HL-60/S4 treated with retinoic acid at 250 ng/mL for 4 days and 3 days (cell line): ENCODE measurements at regions not wholly inside any gene's neighbourhood (a gene's known extent, or its start where the extent isn't known, plus 50 kb on each side); places are given as distances from the start of the nearest gene placed in this dataset.

Source experiments
- in situ Hi-C: fragments of 300-500 bp; cut with MboI; formaldehyde crosslinking; loops from 2 replicates; pipeline ENCODE4 v1.7.0; 2022; ENCODE audit warnings: low sequenced_read_pairs

DNA sequence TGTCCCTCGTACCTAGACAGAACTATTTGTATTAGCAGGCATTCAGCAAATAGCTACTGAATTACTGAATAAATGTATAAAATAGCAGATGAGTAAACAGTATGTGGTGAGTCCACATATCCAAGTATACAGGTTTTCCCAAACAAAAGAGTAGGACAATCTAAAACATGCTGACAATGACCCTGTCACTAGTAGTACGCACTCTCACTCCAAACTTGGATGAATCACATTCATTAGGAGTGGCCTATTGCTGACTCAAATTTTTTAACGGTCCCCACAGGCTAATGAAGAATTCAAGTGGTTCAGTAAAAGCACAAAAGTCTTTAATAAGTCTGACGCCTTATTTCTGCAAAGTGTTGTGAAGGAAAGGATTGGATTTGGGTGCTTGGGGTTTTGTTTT is 449.3 kb upstream of the THBS1 start:
- in situ Hi-C loops, result no loop called here

DNA sequence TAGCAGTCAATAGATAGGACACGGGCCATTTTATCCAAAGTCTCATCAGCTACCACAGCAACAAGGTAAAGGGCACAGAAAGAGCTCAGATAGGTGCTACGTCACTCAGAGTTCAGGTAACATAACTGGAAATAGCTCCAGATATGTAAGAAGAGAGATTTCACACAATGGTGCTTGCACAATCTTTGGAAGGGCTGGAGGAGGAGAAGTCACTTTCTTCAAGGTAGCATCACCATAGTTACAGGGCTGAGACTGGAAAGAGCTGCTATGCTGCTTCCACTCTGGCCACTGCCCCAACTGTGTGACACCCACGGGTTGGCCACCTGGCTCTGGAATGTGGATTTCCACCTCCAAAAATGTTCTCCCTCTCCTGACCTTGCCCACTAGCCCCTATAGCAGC is 448.8 kb upstream of the THBS1 start:
- in situ Hi-C loops, result no loop called here

DNA sequence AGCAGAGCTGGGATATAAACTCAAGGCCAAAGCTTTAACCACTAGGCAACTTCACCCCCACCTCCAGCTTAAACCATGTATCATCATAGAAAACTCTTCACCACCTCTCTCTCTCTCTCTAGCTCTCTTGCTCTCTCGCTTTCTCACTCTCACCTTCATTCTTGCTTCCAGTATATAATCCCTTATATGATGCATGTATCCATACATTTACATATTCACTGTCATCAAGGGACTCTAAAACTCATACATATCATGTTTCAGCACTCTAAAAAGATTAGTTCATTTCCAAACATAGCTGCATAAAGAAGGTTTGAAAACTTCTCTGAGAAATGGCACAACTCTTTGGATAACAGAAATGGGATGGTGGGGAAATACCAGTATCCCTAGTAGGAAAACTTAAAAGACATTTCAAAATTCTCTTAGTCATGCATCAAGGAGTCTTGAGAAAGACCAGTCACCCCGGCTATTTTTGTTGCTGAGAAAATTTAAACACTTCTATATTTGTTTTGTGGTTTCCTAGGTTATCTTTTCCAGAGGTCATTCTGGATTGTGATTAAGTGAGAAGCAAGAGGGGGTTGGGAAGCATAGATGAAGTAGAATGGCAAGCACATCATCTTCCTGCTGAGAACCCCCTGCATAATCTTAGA is 447.8 kb upstream of the THBS1 start:
- in situ Hi-C loops, result no loop called here

DNA sequence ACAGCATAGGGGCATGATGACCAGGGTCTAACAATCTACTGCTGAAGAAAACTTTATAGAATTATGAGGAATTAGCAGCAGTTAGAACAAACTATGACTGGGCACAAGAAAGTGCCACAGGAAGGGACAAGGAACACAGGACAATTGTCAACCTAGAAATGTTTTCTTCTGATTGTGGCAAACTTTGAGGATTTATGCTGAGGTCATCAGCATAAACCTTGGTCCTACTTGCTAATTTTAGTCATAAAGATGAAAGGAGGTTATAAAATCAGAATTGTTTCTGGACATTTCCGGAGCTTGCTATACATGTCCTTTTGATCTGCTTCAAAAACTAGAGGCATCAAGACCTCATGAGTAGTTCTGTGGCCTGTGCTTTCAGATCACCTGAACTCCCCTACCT is 446.6 kb upstream of the THBS1 start:
- in situ Hi-C loops, result no loop called here

DNA sequence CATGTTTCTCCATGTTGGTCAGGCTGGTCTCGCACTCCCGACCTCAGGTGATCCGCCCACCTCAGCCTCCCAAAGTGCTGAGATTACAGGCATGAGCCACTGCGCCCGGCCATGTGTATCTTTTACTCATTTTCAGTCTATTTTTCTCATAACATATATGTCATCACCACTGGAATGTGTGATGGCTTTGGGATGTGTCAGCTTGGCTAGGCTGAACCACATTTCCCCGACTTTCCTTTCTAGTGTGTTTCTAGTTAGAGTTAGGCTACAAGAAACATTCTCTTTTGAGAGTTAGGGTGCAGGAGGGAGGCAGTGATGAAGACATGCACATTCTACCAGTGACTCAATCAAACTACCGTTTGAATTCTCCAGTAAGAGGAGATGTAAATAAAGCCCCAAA is 444.9 kb upstream of the THBS1 start:
- in situ Hi-C loops, result no loop called here

DNA sequence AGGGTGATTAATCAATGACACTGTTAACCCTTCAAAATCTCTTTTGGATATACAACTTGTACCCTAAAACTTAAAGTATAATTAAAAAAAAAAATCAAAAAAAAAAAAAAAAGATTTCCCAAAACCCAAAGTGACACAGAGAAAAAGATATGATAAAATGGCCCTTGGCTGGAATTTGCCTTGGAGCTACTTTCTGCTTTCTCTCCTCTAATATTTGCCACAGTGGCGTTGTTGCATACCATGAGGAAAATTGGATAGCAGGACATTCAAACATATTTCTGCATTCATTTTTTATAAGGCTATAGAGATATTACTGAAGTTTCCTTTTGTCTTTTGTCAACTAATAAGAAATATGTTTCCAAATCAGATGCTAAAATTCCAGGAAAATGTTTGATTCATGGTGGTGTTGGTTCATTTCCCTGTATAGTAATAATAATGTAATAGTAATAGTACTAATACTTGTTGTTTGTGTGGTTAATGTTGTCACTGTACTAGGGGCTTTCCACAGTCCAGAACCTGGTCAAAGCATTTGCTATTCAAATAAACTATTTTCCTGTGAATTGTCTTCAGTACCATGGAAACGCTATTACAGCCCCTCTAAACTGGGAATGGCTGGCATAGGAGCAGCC is 441.3 kb upstream of the THBS1 start:
- in situ Hi-C loops, result no loop called here

DNA sequence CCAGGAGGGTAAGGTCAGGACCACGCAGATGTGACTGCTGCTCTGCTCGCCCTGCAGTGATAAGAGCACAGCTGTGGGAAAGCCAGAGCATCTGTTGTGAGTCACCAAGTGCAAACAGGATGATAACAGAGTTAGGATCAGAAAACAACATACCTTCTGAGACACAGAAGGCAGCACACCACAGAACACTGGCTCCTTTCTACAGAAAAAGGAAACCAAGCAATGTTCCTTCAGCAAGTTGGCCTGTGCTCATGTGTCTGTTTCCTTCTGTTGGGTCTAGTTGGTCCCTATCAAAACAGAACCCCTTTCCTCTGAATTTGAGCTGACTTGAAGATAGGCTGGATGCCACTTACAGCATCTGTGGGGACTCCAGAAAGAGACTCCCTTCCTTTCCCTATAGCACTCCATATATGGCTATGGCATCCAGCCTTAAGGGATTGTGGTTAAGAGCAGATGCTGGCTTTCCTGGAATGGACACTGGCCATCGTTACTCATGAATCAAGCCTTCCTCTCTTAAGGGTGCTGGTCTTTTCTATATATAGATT is 440.7 kb upstream of the THBS1 start:
- in situ Hi-C loops, result no loop called here

DNA sequence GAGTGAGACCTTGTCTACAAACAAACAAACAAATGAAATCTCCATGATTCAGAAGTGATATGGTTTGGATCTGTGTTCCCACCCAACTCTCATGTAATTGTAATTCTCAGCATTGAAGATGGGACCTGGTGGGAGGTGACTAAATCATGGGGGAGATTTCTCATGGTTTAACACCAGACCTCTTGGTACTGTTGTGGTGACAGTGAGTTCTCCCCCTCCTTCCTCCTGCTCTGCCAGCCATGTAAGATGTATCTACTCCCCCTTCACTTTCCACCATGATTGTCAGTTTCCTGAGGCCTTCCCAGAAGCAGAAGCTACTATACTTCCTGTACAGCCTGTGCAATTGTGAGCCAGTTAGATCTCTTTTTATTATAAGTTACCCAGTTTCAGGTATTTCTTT is 438.4 kb upstream of the THBS1 start:
- in situ Hi-C loops, result no loop called here

DNA sequence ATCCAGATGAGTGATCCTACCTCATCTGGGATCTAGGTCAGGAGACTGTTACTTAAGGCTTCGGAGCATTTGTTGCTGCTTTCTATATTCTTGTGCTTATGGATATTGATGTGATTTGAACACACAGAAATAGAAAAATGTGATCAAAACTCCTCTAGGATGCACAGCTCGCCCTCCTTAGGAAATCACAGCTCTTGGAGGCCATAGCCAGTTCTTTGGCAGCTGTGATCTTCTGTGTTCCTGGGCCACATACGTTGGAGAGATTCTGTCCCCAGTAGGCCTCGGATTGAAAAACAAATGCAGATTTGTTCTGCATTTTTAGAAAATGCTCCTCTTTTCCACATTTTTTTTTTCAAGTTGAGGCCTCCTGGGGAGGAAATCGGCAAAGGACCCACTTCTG is 437.4 kb upstream of the THBS1 start:
- in situ Hi-C loops, result no loop called here

DNA sequence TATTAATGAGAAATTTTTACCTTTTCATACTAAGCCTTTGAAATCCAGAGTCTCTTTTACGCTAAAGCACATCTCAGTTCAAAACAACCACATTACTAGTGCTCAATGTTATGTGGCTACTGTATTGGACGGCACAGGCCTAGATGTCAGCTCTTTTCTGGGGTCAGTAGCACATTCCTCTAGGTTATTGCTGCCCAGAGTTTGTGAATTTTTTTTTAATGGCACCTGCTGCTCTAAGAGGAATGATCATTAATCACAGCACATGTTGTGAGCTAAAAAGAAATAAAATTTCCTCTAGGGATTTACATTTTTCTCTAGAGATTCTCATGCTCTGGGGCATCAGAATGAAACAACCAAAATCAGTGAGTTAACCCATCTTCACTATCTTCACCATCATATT is 436.8 kb upstream of the THBS1 start:
- in situ Hi-C loops, result no loop called here

DNA sequence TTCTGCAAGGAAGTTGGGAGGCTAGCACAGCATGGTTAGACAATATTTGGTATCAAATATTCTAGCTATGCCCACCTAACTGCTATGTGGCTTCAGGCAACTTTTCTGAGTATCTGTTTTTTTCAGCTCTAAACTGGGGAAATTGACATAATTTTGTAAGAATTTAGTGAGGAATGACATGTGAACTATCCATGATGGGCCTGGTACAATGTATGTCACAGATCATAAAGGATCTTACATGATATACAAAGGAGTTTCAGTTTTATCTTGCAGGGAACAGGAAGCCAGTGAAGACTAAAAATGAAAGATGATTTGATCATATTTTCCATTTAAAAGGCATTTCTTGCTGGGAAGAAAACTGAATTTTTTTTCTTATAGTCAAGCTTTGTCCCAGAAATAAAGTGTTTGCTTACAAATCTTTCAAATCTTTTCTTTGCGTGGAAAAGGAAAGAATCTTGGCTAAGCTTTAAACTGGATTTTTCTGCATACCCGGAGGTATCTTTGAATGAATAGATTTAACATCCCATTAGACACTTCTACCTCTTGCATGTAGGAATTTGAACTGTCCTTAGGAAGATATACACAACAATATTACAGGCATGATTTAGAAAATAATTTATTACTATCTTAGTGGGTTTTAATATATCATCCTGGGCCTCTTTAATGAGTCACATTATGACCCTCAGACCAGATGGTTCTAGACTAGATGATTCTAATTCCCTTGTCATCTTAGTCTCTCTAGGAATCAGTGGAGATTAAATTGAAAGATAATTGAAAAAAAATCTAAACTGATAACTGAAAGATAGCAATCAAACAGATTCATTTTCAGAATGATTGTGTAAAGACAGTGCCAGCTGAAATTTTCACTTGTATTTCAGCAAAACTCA is 436.0 kb upstream of the THBS1 start:
- in situ Hi-C loops, result no loop called here

DNA sequence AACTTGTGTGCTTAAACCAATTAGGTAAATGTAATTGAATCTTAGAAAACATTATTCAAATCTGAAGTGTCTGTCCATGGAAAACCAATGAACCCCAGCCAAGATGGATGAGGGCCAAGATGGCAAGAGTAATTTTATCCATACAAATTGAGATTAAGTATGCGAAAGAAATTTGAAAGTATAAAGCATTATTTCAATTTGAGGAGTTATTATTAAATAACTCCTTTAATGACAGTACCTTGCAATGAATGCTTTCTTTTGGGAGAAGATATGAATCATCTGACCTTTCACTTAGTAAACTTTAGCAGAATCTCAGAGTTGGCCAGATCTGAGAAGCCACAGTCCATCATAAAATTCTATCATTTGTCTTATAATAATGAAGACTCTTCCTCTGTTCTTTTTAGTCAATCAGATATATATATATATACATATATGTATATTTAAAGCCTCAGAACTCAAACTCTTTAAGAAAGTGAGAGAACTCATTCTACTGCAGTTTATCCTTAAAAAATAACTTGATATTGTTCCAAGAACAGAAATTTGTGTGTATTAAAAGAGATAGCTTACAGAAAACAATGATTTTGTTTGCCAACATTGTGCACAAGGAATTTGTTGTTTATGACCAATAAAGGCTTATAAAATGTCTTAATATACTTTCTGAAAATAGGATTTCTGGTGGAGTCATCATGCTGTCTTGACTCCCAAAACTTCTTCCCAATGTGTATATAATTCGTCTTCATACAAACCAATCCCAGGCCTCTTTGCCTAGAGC is 434.8 kb upstream of the THBS1 start:
- in situ Hi-C loops, result no loop called here

DNA sequence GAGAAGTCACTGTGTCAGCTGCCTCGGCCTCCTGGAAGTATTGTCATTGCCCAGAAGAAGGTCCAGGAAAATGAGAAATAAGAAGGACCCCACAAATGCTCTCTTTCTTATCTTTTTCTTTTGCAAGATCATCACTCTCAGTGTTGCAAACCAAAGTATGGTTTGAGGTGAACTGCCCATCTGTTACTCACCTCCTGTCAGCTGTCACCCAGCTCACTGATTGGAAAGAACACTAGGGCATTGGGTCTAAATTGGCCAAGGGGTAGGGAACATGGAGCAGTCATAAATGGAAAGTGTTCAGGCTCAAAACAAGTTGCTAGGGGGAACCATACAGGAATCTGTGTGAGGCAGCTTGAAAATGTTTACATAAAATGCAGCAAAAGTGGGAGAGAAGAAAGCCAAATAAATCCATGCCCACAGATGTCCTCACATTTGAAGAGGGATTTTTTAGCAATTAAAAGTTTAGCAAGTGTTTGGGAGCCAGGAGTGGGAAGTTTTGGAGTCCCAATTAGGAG is 431.2 kb upstream of the THBS1 start:
- in situ Hi-C loops, result loop anchor here (25.0 kb wide), 1 partner anchor 438 kb away; the partner anchor contains the start of gene THBS1

DNA sequence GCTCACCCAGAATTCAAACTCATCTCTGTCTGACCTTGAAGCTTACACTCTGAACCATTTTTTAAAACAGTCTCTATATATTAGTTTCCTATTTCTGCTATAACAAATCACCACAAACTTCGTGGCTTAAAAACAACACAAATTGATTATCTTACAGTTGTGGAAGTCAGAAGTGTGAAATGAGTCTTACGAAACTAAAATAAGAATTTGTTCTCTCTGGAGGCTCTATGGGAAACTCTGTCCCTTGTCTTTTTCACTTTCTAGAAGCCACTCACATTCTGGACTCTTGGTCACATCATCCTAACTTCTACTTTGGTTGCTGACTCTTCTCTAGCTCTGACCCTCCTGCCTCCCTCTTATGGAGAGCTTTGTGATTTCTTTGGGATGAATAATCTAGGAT is 429.3 kb upstream of the THBS1 start:
- in situ Hi-C loops, result loop anchor here (25.0 kb wide), 1 partner anchor 436 kb away; the partner anchor contains the start of gene THBS1

DNA sequence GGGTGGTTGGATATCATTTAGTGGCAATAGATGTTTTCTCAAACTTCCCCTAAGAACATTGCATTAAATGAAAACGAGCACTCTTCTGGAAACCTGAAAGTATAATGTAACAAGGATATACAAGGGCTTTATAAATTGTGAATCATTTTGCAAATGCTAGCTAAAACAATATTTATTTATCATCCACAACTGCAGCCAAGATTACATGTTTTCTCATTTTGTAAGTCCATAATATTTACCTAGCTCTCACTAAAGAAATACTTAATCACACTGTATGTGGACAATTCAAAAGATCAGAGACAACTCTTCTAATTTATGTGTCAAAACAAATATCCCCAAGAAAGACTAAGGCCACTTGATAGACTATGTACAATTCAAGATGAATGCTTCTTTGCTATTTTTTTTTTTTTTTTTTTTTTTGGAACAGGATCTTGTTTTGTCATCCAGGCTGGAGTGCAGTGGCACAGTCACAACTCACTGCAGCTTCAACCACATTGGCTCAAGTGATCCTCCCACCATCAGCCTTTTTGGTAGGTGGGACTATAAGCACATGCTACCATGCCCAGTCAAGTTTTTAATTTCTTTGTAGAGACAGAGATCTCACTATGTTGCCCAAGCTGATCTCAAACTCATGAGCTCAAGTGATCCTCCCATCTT is 427.7 kb upstream of the THBS1 start:
- in situ Hi-C loops, result loop anchor here (25.0 kb wide), 1 partner anchor 434 kb away; the partner anchor contains the start of gene THBS1

DNA sequence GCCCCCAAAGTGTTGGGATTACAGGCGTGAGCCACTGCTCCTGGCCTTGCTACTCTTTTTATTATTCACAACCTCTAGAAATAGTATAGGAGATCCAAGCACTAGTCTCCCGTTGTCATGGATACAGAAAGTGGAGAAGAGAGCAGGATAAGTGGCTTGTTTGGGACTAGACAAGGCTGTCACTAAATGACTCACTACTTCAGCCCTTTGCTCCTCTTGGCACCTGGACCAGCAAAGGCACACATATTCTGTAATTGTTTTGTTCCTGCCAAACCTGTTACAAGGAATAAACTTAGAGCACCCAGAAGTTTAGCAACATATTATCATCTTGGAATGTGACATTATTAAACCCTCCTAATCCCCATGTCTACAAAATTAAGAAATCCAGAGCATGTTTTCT is 427.2 kb upstream of the THBS1 start:
- in situ Hi-C loops, result loop anchor here (25.0 kb wide), 1 partner anchor 434 kb away; the partner anchor contains the start of gene THBS1

DNA sequence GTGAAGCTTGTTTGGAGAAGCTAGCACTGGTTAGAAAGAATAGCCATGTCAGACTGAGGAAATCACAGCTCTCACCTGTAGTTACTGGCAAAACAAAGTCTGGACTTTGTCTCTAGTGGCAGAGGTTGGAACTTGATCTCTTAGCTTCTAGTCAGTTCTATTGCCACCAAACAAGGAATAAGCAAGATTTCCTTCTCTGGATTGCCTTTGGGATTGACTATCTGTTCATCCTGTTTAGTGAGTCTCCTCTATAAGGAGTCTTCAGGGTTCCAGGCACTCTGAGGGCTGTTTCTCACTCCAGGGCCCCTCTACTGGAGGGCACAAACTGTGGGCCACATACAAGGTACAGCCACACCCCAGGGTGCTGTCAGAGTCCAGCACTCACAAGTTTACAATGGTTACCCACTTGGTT is 426.6 kb upstream of the THBS1 start:
- in situ Hi-C loops, result loop anchor here (25.0 kb wide), 1 partner anchor 433 kb away; the partner anchor contains the start of gene THBS1

DNA sequence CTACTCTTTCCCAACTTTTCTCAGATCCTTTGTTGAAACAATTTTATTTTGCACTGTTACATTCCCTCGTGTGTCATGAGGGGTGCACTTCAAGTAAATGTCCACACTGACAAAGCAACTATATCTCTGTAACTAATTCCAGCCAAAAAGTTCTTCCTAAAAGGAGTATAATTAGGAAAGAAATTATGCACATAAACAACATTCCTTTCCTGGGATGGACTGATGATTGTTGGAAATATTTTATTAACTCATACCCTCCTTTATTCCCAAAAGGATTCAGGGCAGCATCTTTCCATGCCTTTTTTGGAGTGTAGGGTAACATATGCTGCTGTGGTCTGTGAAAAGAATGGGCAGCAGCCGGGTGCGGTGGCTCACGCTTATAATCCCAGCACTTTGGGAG is 426.1 kb upstream of the THBS1 start:
- in situ Hi-C loops, result loop anchor here (25.0 kb wide), 1 partner anchor 433 kb away; the partner anchor contains the start of gene THBS1

DNA sequence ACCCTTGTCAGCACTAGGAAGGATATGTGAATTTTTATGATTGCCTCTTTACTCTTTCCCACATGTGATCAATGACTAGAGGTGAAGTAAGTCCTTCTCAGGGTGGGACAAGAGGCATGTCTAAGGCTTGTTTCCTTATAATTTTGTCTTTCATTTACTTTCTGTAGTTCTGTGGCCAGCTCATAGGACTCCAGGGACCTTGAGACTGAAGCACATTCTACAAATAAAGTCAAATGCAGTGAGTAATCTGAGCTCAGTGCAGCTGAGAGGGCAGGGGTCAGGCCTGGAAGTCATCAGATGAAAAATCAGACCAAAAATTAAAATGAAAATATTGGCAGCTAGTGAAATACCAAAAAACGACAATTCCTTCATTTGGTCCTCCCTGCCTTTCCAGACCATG is 424.7 kb upstream of the THBS1 start:
- in situ Hi-C loops, result loop anchor here (25.0 kb wide), 1 partner anchor 431 kb away; the partner anchor contains the start of gene THBS1
